ENCODE measurements at regions not wholly inside any gene's neighbourhood (a gene's known extent, or its start where the extent isn't known, plus 50 kb on each side); places are given as distances from the start of the nearest gene placed in this dataset.
"Not testable (repeated sequence)": the region's sequence is repeated elsewhere in the genome, so short reads cannot be mapped to it uniquely, and the experiment has no call there.

GRCh38 chr4:38280323-38280706 is 320.1 kb downstream of the PTTG2 start:
- no peak for DNase-seq

- DNase-seq = no peak
Observed at GRCh38 chr4:38281371-38282071, 321.3 kb downstream of the PTTG2 start.

GRCh38 chr4:38283724-38284123 is 323.5 kb downstream of the PTTG2 start:
- no peak for DNase-seq

- DNase-seq = no peak
Observed at GRCh38 chr4:38284294-38285030, 324.3 kb downstream of the PTTG2 start.

GRCh38 chr4:38287101-38287851 is 327.1 kb downstream of the PTTG2 start:
- no peak for DNase-seq

GRCh38 chr4:38289553-38289952 is 329.4 kb downstream of the PTTG2 start:
- no peak for DNase-seq

- DNase-seq = no peak
Observed at GRCh38 chr4:38290366-38290765, 330.2 kb downstream of the PTTG2 start.

GRCh38 chr4:38290914-38291313 is 330.7 kb downstream of the PTTG2 start:
- no peak for DNase-seq

GRCh38 chr4:38292529-38292928 is 332.3 kb downstream of the PTTG2 start:
- no peak for DNase-seq

- DNase-seq = no peak
Observed at GRCh38 chr4:38294238-38294637, 334.0 kb downstream of the PTTG2 start.

- no peak for DNase-seq
Observed at GRCh38 chr4:38297061-38297460, 336.9 kb downstream of the PTTG2 start.

GRCh38 chr4:38298868-38299713 is 338.9 kb downstream of the PTTG2 start:
- no peak for DNase-seq

GRCh38 chr4:38302910-38303309 is 342.7 kb downstream of the PTTG2 start:
- DNase-seq = no peak

GRCh38 chr4:38304460-38304859 is 344.3 kb downstream of the PTTG2 start:
- not testable (repeated sequence) for DNase-seq

- no peak for DNase-seq
Observed at GRCh38 chr4:38306482-38307071, 346.4 kb downstream of the PTTG2 start.

GRCh38 chr4:38308728-38309311 is 348.6 kb downstream of the PTTG2 start:
- no peak for DNase-seq

- DNase-seq = no peak
Observed at GRCh38 chr4:38309471-38309870, 349.3 kb downstream of the PTTG2 start.

- no peak for DNase-seq
Observed at GRCh38 chr4:38310446-38311043, 350.3 kb downstream of the PTTG2 start.

- no peak for DNase-seq
Observed at GRCh38 chr4:38311495-38312126, 351.4 kb downstream of the PTTG2 start.

- DNase-seq = no peak
Observed at GRCh38 chr4:38313175-38313574, 350.8 kb upstream of the KLF3 start.

- DNase-seq = no peak
Observed at GRCh38 chr4:38313999-38314561, 349.9 kb upstream of the KLF3 start.

Data from NCI-H1092 (cell line).